Liver (tissue), 8 donors: ENCODE measurements at regions not wholly inside any gene's neighbourhood (a gene's known extent, or its start where the extent isn't known, plus 50 kb on each side); places are given as distances from the start of the nearest gene placed in this dataset.

Experiments used
- DNase-seq: peaks from one replicate; pipeline ENCODE4 v3.0.0-alpha.2; 2017; ENCODE audit warnings: low spot score
- H3K27ac ChIP-seq, 2 donors: one replicate each; pipeline ENCODE4 v1.7.0; 2013; ENCODE audit warnings: inconsistent platforms in 2 of 2, low read length in 2 of 2, control low read depth in 1 of 2, low read depth in 1 of 2, mild to moderate bottlenecking in 1 of 2
- H3K27me3 ChIP-seq, 4 donors: one replicate each; pipeline versions ENCODE4 v1.6.1 to v1.7.0; 2013; ENCODE audit warnings: low read length in 3 of 4, inconsistent platforms in 1 of 4, mild to moderate bottlenecking in 1 of 4, moderate library complexity in 1 of 4; ENCODE audit not compliant: control insufficient read depth in 4 of 4, insufficient read depth in 4 of 4
- H3K36me3 ChIP-seq, 4 donors: one replicate each; pipeline versions ENCODE4 v1.6.1 to v1.7.0; 2013; ENCODE audit warnings: low read length in 3 of 4, mild to moderate bottlenecking in 3 of 4, low read depth in 1 of 4, moderate library complexity in 1 of 4; ENCODE audit not compliant: control insufficient read depth in 4 of 4, insufficient read depth in 3 of 4
- H3K4me1 ChIP-seq, 4 donors: one replicate each; pipeline versions ENCODE4 v1.6.1 to v1.7.0; 2013; ENCODE audit warnings: low read length in 3 of 4, mild to moderate bottlenecking in 3 of 4, moderate library complexity in 1 of 4; ENCODE audit not compliant: control insufficient read depth in 4 of 4, insufficient read depth in 4 of 4
- H3K4me3 ChIP-seq, 3 donors: one replicate each; pipeline versions ENCODE4 v1.6.1 to v1.7.0; 2013; ENCODE audit warnings: low read length in 3 of 3, control low read depth in 1 of 3, low read depth in 1 of 3, mild to moderate bottlenecking in 1 of 3
- H3K9ac ChIP-seq, 2 donors: one replicate each; pipeline ENCODE4 v1.7.0; 2013; ENCODE audit warnings: low read length in 2 of 2, mild to moderate bottlenecking in 2 of 2, moderate library complexity in 2 of 2, control low read depth in 1 of 2, low read depth in 1 of 2
- H3K9me3 ChIP-seq, 4 donors: one replicate each; pipeline versions ENCODE4 v1.6.1 to v1.7.0; 2013; ENCODE audit warnings: low read length in 3 of 4; ENCODE audit not compliant: control insufficient read depth in 4 of 4
- ATF3 ChIP-seq: IDR thresholded peaks from 2 replicates; pipeline ENCODE4 v1.6.1; 2016; ENCODE audit warnings: antibody characterized with exemption
- EGR1 ChIP-seq, 2 donors: IDR thresholded peaks; 2 replicates each; pipeline ENCODE4 v1.6.1; 2016 to 2018; ENCODE audit warnings: antibody characterized with exemption in 2 of 2, low read depth in 2 of 2
- FOXA1 ChIP-seq: IDR thresholded peaks from 2 replicates; pipeline ENCODE4 v1.6.1; 2016; ENCODE audit warnings: antibody characterized with exemption
- FOXA2 ChIP-seq: IDR thresholded peaks from 2 replicates; pipeline ENCODE4 v1.6.1; 2016; ENCODE audit warnings: antibody characterized with exemption
- GABPA ChIP-seq, 2 donors: IDR thresholded peaks in 1 of 2; conservative IDR thresholded peaks in 1 of 2; 2 replicates each; pipeline ENCODE4 v1.6.1; 2016; ENCODE audit warnings: antibody characterized with exemption in 2 of 2, mild to moderate bottlenecking in 1 of 2, moderate library complexity in 1 of 2
- HNF4G ChIP-seq: IDR thresholded peaks from 2 replicates; pipeline ENCODE4 v1.6.1; 2016; ENCODE audit warnings: antibody characterized with exemption
- JUND ChIP-seq, 2 donors: IDR thresholded peaks; 2 replicates each; pipeline ENCODE4 v1.6.1; 2016; ENCODE audit warnings: antibody characterized with exemption in 2 of 2
- NR2F2 ChIP-seq: IDR thresholded peaks from 2 replicates; pipeline ENCODE4 v1.6.1; 2016; ENCODE audit warnings: antibody characterized with exemption
- RXRA ChIP-seq, 2 donors: IDR thresholded peaks; 2 replicates each; pipeline ENCODE4 v1.6.1; 2017 to 2018; ENCODE audit warnings: antibody characterized with exemption in 2 of 2, mild to moderate bottlenecking in 1 of 2
- SP1 ChIP-seq: IDR thresholded peaks from 2 replicates; pipeline ENCODE4 v1.6.1; 2018; ENCODE audit warnings: antibody characterized with exemption, mild to moderate bottlenecking
- YY1 ChIP-seq: IDR thresholded peaks from 2 replicates; pipeline ENCODE4 v1.6.1; 2016; ENCODE audit warnings: antibody characterized with exemption, mild to moderate bottlenecking
- WGBS: extraction: QIAGEN DNeasy Blood & Tissue Kit; methylation state at CpG from one replicate; pipeline ENCODE4 v1.1.7; 2013; 5-methylcytosine and 5-hydroxymethylcytosine counted together
- TF ChIP-seq, protein P1 (sequence below): IDR thresholded peaks from 2 replicates; pipeline ENCODE4 v1.6.1; 2016; ENCODE audit warnings: antibody characterized with exemption
- TF ChIP-seq, protein P2 (sequence below): IDR thresholded peaks from 2 replicates; pipeline ENCODE4 v1.6.1; 2016; ENCODE audit warnings: antibody characterized with exemption
- TF ChIP-seq, protein P3 (sequence below): fragments of 150-350 bp; IDR thresholded peaks from 2 replicates; pipeline ENCODE4 v1.5.1; 2017; ENCODE audit warnings: improper control_type of control experiment, low read depth, low read length; ENCODE audit not compliant: missing input control
- donor health status: healthy.
- donor health status: healthy.
- donor health status: healthy.
- donor health status: healthy.
- donor health status: healthy.

GRCh38 chr9:11653867-11654266, 1039.3 kb upstream of the TYRP1 start:
- no peak overlapping the region for H3K27ac ChIP-seq
- WGBS = 51% methylated on average over 3 of the region's 3 CpGs
- H3K9ac ChIP-seq = no peak overlapping the region
- no peak for DNase-seq
- no peaks in the 10 kb centered on the region for H3K4me1 ChIP-seq
- no peaks in the 10 kb centered on the region for H3K36me3 ChIP-seq
- no peaks in the 10 kb centered on the region for H3K9me3 ChIP-seq
- TF ChIP-seq YY1 (no peak), HNF4G (no peak), SP1 (no peak), FOXA2 (no peak), JUND (IDR thresholded peaks at IDR 0.05) (no peak), ATF3 (no peak)
- TF ChIP-seq, protein P1, sequence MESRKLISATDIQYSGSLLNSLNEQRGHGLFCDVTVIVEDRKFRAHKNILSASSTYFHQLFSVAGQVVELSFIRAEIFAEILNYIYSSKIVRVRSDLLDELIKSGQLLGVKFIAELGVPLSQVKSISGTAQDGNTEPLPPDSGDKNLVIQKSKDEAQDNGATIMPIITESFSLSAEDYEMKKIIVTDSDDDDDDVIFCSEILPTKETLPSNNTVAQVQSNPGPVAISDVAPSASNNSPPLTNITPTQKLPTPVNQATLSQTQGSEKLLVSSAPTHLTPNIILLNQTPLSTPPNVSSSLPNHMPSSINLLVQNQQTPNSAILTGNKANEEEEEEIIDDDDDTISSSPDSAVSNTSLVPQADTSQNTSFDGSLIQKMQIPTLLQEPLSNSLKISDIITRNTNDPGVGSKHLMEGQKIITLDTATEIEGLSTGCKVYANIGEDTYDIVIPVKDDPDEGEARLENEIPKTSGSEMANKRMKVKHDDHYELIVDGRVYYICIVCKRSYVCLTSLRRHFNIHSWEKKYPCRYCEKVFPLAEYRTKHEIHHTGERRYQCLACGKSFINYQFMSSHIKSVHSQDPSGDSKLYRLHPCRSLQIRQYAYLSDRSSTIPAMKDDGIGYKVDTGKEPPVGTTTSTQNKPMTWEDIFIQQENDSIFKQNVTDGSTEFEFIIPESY = no peak
- TF ChIP-seq, protein P2, sequence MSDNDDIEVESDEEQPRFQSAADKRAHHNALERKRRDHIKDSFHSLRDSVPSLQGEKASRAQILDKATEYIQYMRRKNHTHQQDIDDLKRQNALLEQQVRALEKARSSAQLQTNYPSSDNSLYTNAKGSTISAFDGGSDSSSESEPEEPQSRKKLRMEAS = no peak
- TF ChIP-seq, protein P3, sequence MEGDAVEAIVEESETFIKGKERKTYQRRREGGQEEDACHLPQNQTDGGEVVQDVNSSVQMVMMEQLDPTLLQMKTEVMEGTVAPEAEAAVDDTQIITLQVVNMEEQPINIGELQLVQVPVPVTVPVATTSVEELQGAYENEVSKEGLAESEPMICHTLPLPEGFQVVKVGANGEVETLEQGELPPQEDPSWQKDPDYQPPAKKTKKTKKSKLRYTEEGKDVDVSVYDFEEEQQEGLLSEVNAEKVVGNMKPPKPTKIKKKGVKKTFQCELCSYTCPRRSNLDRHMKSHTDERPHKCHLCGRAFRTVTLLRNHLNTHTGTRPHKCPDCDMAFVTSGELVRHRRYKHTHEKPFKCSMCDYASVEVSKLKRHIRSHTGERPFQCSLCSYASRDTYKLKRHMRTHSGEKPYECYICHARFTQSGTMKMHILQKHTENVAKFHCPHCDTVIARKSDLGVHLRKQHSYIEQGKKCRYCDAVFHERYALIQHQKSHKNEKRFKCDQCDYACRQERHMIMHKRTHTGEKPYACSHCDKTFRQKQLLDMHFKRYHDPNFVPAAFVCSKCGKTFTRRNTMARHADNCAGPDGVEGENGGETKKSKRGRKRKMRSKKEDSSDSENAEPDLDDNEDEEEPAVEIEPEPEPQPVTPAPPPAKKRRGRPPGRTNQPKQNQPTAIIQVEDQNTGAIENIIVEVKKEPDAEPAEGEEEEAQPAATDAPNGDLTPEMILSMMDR = no peak
- H3K27me3 ChIP-seq = no peaks in the 10 kb centered on the region
- H3K4me3 ChIP-seq = no peak overlapping the region

DNA sequence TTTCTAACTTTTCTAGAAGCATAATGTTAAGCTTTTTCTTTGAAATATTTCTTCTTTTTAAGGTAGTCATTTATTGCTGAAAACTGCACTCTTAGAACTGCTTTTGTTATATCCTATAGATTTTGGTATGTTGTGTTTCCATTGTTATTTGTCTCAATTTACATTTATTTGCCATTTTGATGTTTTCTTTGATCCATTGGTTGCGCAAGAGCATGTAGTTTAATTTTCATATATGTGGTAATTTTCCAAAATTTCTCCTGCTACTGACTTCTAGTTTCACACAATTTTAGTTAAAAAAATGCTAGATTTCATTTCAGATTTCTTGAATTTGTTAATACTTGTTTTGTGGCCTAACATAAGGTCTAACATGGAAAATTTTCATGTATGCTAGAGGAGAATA, 1029.3 kb upstream of the TYRP1 start:
- Histone ChIP-seq H3K4me3 (no peak overlapping the region), H3K9me3 (no peaks in the 10 kb centered on the region), H3K36me3 (no peaks in the 10 kb centered on the region), H3K27me3 (no peaks in the 10 kb centered on the region), H3K4me1 (no peaks in the 10 kb centered on the region), H3K9ac (no peak overlapping the region), H3K27ac (no peak overlapping the region)
- WGBS = 89% methylated on average over 1 of the region's 1 CpG
- TF ChIP-seq, protein P1 = no peak
- TF ChIP-seq YY1 (no peak), RXRA (IDR thresholded peaks at IDR 0.05) (no peak), FOXA1 (no peak), JUND (IDR thresholded peaks at IDR 0.05) (no peak), HNF4G (no peak), EGR1 (IDR thresholded peaks at IDR 0.05; ENCODE audit: low read depth in 2 of 2) (no peak), NR2F2 (no peak), GABPA (IDR thresholded peaks at IDR 0.05 in 1 of 2, conservative IDR thresholded peaks at IDR 0.05 in 1 of 2) (no peak)
- TF ChIP-seq, protein P3 = no peak
- TF ChIP-seq, protein P2 = no peak
- DNase-seq = no peak
